Stimulated activated CD4-positive, alpha-beta T cell treated with anti-CD3 and anti-CD28 coated beads, Interleukin-15, amount 100 ng/mL, for 24 hours (primary cell): ENCODE measurements at regions not wholly inside any gene's neighbourhood (a gene's known extent, or its start where the extent isn't known, plus 50 kb on each side); places are given as distances from the start of the nearest gene placed in this dataset.
"Not testable (repeated sequence)": the region's sequence is repeated elsewhere in the genome, so short reads cannot be mapped to it uniquely, and the experiment has no call there.

Experiments used
- DNase-seq: peaks from one replicate; pipeline ENCODE4 v3.0.0-alpha.2; 2020

- no peak for DNase-seq
Measured at GRCh38 chr18:33853187-33853586, 275.2 kb downstream of the ASXL3 start.

- no peak for DNase-seq
Measured at GRCh38 chr18:33851546-33852078, 273.6 kb downstream of the ASXL3 start.

- no peak for DNase-seq
Measured at GRCh38 chr18:33849731-33850130, 271.7 kb downstream of the ASXL3 start.

GRCh38 chr18:33844232-33844631, 266.2 kb downstream of the ASXL3 start:
- DNase-seq: no peak

GRCh38 chr18:33841221-33841967, 263.4 kb downstream of the ASXL3 start:
- no peak for DNase-seq

GRCh38 chr18:33840212-33840593, 262.2 kb downstream of the ASXL3 start:
- DNase-seq: no peak

GRCh38 chr18:33839452-33840211, 261.6 kb downstream of the ASXL3 start:
- DNase-seq: no peak

- no peak for DNase-seq
Measured at GRCh38 chr18:33838054-33838453, 260.0 kb downstream of the ASXL3 start.

GRCh38 chr18:33837191-33837590, 259.2 kb downstream of the ASXL3 start:
- DNase-seq: no peak

GRCh38 chr18:33836564-33836963, 258.5 kb downstream of the ASXL3 start:
- no peak for DNase-seq

GRCh38 chr18:33835419-33835818, 257.4 kb downstream of the ASXL3 start:
- no peak for DNase-seq

GRCh38 chr18:33833842-33834241, 255.8 kb downstream of the ASXL3 start:
- DNase-seq: no peak

GRCh38 chr18:33831424-33831823, 253.4 kb downstream of the ASXL3 start:
- DNase-seq: no peak

- DNase-seq: no peak
Measured at GRCh38 chr18:33830213-33830612, 252.2 kb downstream of the ASXL3 start.

GRCh38 chr18:33828949-33829348, 250.9 kb downstream of the ASXL3 start:
- no peak for DNase-seq

- DNase-seq: no peak
Measured at GRCh38 chr18:33826151-33826550, 248.1 kb downstream of the ASXL3 start.

- no peak for DNase-seq
Measured at GRCh38 chr18:33821503-33821902, 243.5 kb downstream of the ASXL3 start.

- DNase-seq: no peak
Measured at GRCh38 chr18:33820517-33821371, 242.7 kb downstream of the ASXL3 start.

- DNase-seq: not testable (repeated sequence)
Measured at GRCh38 chr18:33819692-33820343, 241.8 kb downstream of the ASXL3 start.

- no peak for DNase-seq
Measured at GRCh38 chr18:33818145-33818544, 240.1 kb downstream of the ASXL3 start.

GRCh38 chr18:33817096-33817495, 239.1 kb downstream of the ASXL3 start:
- DNase-seq: no peak

- DNase-seq: no peak
Measured at GRCh38 chr18:33814546-33814945, 236.5 kb downstream of the ASXL3 start.

- no peak for DNase-seq
Measured at GRCh38 chr18:33812186-33812585, 234.2 kb downstream of the ASXL3 start.
